A673 (cell line): ENCODE measurements at regions not wholly inside any gene's neighbourhood (a gene's known extent, or its start where the extent isn't known, plus 50 kb on each side); places are given as distances from the start of the nearest gene placed in this dataset.

Experiments
- CTCF ChIP-seq: fragments of 300-800, 200-600 bp; sonication (generic); conservative IDR thresholded peaks from 2 replicates; pipeline ENCODE4 v1.5.1; 2017; ENCODE audit warnings: low read depth, mild to moderate bottlenecking, antibody characterized with exemption, low read length, moderate library complexity, mixed read lengths
- EZH2 ChIP-seq: fragments of 200-600 bp; sonication (generic); IDR thresholded peaks from 2 replicates; pipeline ENCODE4 v1.6.1; 2017; ENCODE audit warnings: borderline replicate concordance, low read depth, mild to moderate bottlenecking, mixed read lengths, antibody characterized with exemption, low read length; ENCODE audit not compliant: poor library complexity, severe bottlenecking

- TF ChIP-seq CTCF (no peak), EZH2 (no peak)
Observed at GRCh38 chr3:39601241-39601640, 133.8 kb downstream of the MOBP start.
